Right lobe of liver (tissue), 4 donors: ENCODE measurements at regions not wholly inside any gene's neighbourhood (a gene's known extent, or its start where the extent isn't known, plus 50 kb on each side); places are given as distances from the start of the nearest gene placed in this dataset.

Experiments
- POLR2A ChIP-seq: fragments of 450-650 bp; IDR thresholded peaks from one replicate; pipeline ENCODE4 v1.6.1; 2017; ENCODE audit warnings: antibody characterized with exemption, mild to moderate bottlenecking
- TF ChIP-seq, protein P1 (sequence below), 4 donors: fragments of 200-600 bp in 3 of 4; fragments of 450-650 bp in 1 of 4; IDR thresholded peaks; one replicate each; pipeline versions ENCODE4 v1.5.1 to v1.8.0; 2016 to 2022; ENCODE audit warnings: antibody characterized with exemption in 4 of 4, mild to moderate bottlenecking in 2 of 4
- donor health status: DM: no; HTN: no; CAD: no.
- donor health status: DM: no; HTN: no; CAD: no.
- donor health status: DM: no; HTN: yes; CAD: no.

DNA sequence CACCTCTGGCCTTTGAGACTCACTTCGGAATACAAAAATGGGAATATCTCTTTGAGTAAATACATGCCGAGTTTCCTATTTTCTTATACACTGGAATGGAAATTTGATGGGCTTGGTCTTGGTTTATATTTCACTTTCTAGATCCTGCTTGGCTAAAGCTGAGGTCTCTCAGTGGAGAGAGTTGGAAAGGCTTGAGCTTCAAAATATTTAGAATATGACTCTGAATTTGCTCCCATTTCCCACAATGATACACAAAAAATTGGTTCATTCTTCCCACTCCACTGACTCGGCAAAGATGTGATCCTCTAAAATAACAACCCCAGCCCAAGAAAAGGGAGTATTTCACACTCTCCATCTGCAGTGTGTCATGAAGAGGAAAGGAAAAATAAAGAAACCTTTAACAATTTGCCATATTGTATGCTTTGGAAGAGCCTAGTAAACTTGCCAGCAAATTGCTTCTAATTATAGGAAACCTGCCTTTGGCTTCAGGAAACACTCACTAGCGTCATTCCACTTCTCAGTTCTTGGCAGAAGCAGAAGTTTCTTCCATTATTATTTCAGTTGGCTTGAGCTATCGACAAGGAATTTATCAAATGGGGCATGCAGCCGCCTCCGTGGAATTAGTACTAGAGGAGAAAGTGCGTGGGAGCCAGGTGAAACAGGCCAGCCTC lies 302.9 kb downstream of the NSG2 start:
- TF ChIP-seq, protein P1, sequence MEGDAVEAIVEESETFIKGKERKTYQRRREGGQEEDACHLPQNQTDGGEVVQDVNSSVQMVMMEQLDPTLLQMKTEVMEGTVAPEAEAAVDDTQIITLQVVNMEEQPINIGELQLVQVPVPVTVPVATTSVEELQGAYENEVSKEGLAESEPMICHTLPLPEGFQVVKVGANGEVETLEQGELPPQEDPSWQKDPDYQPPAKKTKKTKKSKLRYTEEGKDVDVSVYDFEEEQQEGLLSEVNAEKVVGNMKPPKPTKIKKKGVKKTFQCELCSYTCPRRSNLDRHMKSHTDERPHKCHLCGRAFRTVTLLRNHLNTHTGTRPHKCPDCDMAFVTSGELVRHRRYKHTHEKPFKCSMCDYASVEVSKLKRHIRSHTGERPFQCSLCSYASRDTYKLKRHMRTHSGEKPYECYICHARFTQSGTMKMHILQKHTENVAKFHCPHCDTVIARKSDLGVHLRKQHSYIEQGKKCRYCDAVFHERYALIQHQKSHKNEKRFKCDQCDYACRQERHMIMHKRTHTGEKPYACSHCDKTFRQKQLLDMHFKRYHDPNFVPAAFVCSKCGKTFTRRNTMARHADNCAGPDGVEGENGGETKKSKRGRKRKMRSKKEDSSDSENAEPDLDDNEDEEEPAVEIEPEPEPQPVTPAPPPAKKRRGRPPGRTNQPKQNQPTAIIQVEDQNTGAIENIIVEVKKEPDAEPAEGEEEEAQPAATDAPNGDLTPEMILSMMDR (IDR thresholded peaks at IDR 0.05): no peak
- no peak for TF ChIP-seq POLR2A
